Mesothelial cell of epicardium (in vitro differentiated cells): ENCODE measurements at regions not wholly inside any gene's neighbourhood (a gene's known extent, or its start where the extent isn't known, plus 50 kb on each side); places are given as distances from the start of the nearest gene placed in this dataset.

Experiments used
- DNase-seq, 2 experiments: peaks; one replicate each; pipeline ENCODE4 v3.0.0; 2021; ENCODE audit warnings: low spot score in 2 of 2; ENCODE audit not compliant: unreplicated experiment in 2 of 2
- H3K27ac Mint-ChIP-seq: 2 replicates; pipeline ENCODE4 v1.8.0; 2021; ENCODE audit warnings: mixed read lengths
- H3K27me3 Mint-ChIP-seq: 2 replicates; pipeline ENCODE4 v1.8.0; 2021; ENCODE audit warnings: low read depth, mixed read lengths
- H3K36me3 Mint-ChIP-seq: 2 replicates; pipeline ENCODE4 v1.8.0; 2021; ENCODE audit warnings: mixed read lengths
- H3K4me1 Mint-ChIP-seq: 2 replicates; pipeline ENCODE4 v1.8.0; 2021; ENCODE audit warnings: mixed read lengths
- H3K4me3 Mint-ChIP-seq: 2 replicates; pipeline ENCODE4 v1.8.0; 2021; ENCODE audit warnings: mild to moderate bottlenecking, moderate library complexity, mixed read lengths
- H3K9me3 Mint-ChIP-seq: 2 replicates; pipeline ENCODE4 v1.8.0; 2021; ENCODE audit warnings: mixed read lengths
- TF ChIP-seq, protein P1 (sequence below): fragments of 200-600 bp; sonication (generic); IDR thresholded peaks from one replicate; pipeline ENCODE4 v1.5.0; 2021; ENCODE audit warnings: antibody characterized with exemption; ENCODE audit not compliant: unreplicated experiment

DNA sequence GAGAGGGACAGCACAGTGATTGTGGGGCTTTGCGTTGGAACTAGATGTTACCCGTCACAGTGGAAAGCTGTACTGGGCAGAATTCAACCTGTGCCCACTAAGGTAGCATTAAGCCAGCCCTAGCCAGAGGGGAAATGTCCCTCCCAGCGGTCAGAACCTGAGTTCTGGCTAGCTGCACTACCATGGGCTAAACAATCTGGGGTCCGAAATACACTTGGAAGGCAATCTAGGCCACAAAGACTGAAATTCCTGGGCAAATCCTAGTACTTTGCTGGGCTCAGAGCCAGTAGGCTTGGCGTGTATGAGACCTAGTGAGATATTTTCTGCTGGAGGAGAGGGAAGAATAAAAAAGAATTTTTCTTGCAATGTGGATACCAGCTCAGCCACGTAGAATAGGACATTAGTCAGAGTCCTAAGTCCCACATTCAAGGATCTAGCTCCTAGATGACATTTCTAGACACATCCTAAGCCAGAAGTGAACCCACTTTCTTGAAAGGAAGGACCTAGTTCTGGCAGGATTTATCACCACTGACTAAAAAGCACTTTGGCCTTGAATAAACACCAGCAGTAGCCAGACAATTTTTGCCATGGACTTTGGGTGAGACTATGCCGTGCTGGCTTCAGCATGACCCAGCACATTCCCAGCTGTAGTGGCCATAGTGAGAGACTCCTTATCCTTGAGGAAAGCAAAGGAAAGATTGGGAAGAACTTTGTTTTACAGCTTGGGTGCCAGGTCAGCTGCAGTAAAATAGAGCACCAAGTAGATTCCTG lies 618.0 kb downstream of the BRINP1 start:
- Mint-ChIP-seq H3K4me3 (no peak overlapping the region), H3K4me1 (no peaks in the 10 kb centered on the region), H3K27ac (no peak overlapping the region), H3K9me3 (peaks cover 32% of the 10 kb centered on the region), H3K27me3 (no peaks in the 10 kb centered on the region), H3K36me3 (no peaks in the 10 kb centered on the region)
- TF ChIP-seq, protein P1, sequence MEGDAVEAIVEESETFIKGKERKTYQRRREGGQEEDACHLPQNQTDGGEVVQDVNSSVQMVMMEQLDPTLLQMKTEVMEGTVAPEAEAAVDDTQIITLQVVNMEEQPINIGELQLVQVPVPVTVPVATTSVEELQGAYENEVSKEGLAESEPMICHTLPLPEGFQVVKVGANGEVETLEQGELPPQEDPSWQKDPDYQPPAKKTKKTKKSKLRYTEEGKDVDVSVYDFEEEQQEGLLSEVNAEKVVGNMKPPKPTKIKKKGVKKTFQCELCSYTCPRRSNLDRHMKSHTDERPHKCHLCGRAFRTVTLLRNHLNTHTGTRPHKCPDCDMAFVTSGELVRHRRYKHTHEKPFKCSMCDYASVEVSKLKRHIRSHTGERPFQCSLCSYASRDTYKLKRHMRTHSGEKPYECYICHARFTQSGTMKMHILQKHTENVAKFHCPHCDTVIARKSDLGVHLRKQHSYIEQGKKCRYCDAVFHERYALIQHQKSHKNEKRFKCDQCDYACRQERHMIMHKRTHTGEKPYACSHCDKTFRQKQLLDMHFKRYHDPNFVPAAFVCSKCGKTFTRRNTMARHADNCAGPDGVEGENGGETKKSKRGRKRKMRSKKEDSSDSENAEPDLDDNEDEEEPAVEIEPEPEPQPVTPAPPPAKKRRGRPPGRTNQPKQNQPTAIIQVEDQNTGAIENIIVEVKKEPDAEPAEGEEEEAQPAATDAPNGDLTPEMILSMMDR: no peak
- no peak for DNase-seq

DNA sequence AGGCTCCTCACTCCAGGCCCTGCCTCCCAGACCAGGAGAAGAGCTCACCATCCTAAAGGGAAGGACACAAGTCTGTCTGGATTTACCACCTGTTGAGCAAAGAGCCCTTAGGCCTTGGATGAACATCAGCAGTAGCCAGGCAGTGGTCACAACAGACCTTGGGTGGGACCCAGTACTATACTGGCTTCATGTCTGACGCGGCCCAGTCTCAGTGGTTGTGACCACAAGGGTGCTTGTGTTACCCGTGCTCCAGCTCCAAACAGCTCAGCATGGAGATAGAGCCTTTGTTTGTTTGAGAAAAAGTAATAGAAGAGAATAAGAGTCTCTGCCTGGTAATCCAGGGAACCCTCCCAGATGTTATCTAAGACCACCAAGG lies 617.4 kb downstream of the BRINP1 start:
- H3K27ac Mint-ChIP-seq: no peak overlapping the region

DNA sequence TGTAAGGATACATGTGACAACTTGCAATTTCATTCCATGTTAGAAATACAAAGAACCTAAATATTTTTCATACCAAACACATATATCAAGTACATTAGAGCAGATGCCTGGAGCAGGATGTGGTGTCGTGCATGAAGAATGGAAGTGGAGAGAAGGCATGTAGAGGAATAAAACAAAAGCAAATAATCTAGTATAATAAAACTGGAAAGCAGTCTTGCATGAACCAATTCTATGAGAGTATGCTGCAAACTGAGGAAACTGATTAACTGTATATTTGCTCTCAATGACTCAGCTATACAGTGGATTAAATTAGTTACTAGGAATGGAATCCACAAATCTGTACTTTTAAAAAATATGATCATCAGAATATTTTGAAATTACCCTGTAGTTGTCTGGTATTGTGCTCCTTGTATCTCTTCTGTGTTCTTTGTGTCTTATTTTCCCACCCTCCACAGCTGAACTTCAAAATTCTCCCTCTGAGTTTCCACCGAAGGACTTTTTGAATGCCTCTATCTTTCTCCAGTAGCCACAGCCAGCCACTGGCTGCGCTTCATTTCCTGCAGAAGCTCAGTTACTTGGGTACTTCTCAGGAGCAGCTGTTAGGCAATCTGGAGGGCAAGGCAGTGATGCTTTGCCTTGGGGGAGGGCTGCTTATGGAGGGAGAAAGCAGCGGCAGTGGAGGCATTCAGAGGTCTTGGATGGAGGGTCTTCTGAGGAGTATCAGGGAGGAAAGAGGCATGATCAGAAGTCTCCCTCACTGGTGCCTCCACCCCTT lies 608.0 kb downstream of the BRINP1 start:
- peaks cover 2% of the 10 kb centered on the region for H3K27me3 Mint-ChIP-seq
- no peaks in the 10 kb centered on the region for H3K4me1 Mint-ChIP-seq
- no peaks in the 10 kb centered on the region for H3K36me3 Mint-ChIP-seq
- H3K4me3 Mint-ChIP-seq: no peak overlapping the region
- TF ChIP-seq, protein P1: no peak
- DNase-seq: no peak
- no peak overlapping the region for H3K27ac Mint-ChIP-seq
- peaks cover 15% of the 10 kb centered on the region for H3K9me3 Mint-ChIP-seq

More for the DNA sequence above, 617.4 kb downstream of the BRINP1 start:
- TF ChIP-seq, protein P1: no peak
- Mint-ChIP-seq H3K27me3 (no peaks in the 10 kb centered on the region), H3K9me3 (peaks cover 33% of the 10 kb centered on the region), H3K36me3 (no peaks in the 10 kb centered on the region), H3K4me3 (no peak overlapping the region), H3K4me1 (no peaks in the 10 kb centered on the region)
- no peak for DNase-seq

DNA sequence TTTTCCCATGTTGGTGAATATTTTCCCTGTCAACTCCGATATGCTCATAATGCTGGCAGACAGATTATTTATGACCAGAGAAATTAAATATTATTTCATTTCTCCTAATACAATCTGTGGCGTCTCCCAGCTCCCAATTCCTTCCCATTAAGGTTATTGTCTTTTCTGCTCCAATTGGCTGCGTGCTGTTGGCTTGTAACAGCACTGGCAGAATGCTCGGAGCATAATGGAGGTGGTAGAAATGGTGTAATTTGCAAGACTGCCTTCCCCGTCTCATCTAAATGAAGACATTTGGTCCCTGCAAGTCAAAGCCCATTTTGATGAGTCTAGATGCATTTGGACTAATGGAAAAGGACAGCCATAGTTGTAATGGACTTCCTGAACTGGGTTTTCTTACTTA lies 601.7 kb downstream of the BRINP1 start:
- no peak overlapping the region for H3K4me3 Mint-ChIP-seq
- H3K9me3 Mint-ChIP-seq: no peaks in the 10 kb centered on the region
- H3K27me3 Mint-ChIP-seq: peaks cover 10% of the 10 kb centered on the region
- TF ChIP-seq, protein P1: no peak
- no peaks in the 10 kb centered on the region for H3K36me3 Mint-ChIP-seq
- no peak for DNase-seq
- H3K4me1 Mint-ChIP-seq: no peaks in the 10 kb centered on the region
- no peak overlapping the region for H3K27ac Mint-ChIP-seq

DNA sequence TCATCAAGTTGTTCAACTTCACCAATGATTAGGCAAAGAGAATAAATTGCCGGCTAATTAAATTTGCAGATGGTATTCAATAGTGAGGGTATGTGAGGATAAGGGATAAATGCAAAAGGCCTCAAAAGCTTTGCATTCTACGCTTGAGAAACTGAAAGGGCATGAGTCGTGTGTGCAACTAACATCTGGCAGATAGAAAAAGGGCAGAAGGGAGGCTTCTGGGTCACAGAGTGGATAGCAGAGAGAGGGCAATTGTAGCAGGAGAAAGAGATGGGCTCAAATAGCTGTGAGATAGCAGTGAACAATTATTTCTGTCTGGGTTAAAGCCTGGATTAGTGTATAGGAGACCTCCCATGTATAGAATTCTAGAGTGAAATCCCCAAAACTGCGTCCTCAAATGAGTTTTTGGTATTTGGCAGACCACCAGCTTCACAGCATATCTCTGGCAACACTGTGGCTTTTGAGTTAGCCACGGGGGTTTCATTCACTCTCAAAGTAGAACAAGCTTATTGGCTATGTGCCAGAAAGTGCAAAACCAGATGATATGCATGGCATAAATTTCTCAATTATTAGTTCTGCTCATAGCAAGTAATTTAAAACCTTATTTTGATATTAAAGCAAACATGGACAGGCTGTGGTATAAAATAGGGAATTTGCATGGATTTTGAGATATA lies 586.3 kb downstream of the BRINP1 start:
- Mint-ChIP-seq H3K4me3 (no peak overlapping the region), H3K9me3 (no peaks in the 10 kb centered on the region), H3K4me1 (no peaks in the 10 kb centered on the region), H3K27ac (no peak overlapping the region), H3K36me3 (no peaks in the 10 kb centered on the region), H3K27me3 (peaks cover 19% of the 10 kb centered on the region)
- TF ChIP-seq, protein P1: no peak
- DNase-seq: no peak
